Vagina (tissue), 2 donors: ENCODE measurements at regions not wholly inside any gene's neighbourhood (a gene's known extent, or its start where the extent isn't known, plus 50 kb on each side); places are given as distances from the start of the nearest gene placed in this dataset.

Source experiments
- CTCF ChIP-seq, 3 experiments: fragments of 450-650 bp in 2 of 3; fragments of 200-600 bp in 1 of 3; sonication (generic) in 1 of 3; IDR thresholded peaks; one replicate each; pipeline ENCODE4 v1.5.1; 2017 to 2019; ENCODE audit warnings: antibody characterized with exemption in 3 of 3, mild to moderate bottlenecking in 2 of 3, moderate library complexity in 2 of 3
- POLR2A ChIP-seq, 2 donors: fragments of 450-650 bp; IDR thresholded peaks; one replicate each; pipeline ENCODE4 v1.6.1; 2017; ENCODE audit warnings: antibody characterized with exemption in 2 of 2, mild to moderate bottlenecking in 2 of 2, moderate library complexity in 2 of 2

- TF ChIP-seq CTCF (IDR thresholded peaks at IDR 0.05) (no peak), POLR2A (IDR thresholded peaks at IDR 0.05) (no peak)
Observed at GRCh38 chrX:139203651-139204570, 326.6 kb upstream of the F9 start.
